Cardiac fibroblast (primary cell): ENCODE measurements at regions not wholly inside any gene's neighbourhood (a gene's known extent, or its start where the extent isn't known, plus 50 kb on each side); places are given as distances from the start of the nearest gene placed in this dataset.

Experiments used
- DNase-seq, 2 donors: peaks; one replicate each; pipeline versions ENCODE4 v3.0.0 to v3.0.0-alpha.2; 2010; ENCODE audit warnings: low read depth in 2 of 2
- H3K4me3 ChIP-seq, 2 donors: replicated peaks in 1 of 2; 1 replicate in 1 of 2; 2 replicates in 1 of 2; pipeline ENCODE4 v1.5.1; 2011; ENCODE audit warnings: low read depth in 2 of 2, low read length in 2 of 2, mild to moderate bottlenecking in 2 of 2, moderate library complexity in 1 of 2
- TF ChIP-seq, protein P1 (sequence below): IDR thresholded peaks from one replicate; pipeline ENCODE4 v1.5.1; 2011; ENCODE audit warnings: low read depth, mild to moderate bottlenecking, low read length, inconsistent platforms

DNA sequence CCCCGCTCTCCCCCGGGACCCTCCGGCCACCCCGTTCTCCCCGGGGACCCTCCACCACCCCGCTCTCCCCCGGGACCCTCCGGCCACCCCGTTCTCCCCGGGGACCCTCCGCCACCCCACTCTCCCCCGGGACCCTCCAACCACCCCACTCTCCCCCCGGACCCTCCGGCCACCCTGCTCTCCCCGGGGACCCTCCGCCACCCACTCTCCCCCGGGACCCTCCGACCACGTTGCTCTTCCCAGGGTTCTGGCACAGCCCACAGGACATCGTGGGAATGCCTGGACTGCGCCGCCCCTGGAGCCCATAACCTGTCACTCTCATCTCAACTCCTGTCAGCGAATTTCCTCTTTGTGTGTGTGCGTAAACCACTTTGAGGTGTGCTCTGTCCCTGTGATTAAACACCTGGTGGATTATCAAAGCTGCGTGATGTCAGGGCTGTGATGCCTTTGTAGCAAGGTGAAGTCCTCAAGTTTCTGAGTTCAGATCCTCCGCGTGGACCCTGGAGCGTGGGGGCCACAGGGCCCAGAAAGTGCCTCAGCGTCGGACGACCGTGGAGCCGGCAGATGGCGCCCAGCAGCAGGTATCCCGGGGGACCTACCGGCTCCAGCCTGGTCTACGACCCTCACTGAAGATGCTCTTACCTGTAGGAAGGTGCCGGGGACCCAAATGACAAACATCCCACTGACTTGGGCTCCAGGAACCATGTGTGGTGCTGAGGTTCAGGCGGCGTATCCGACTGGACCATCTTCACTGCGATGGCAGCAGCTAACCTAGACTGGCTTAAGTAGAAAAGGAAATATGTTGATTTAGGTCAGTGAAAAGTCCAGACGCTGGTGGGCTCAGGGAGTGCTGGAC lies 63.2 kb upstream of the GALNT9 start:
- no peak overlapping the region for H3K4me3 ChIP-seq
- no peak for DNase-seq
- TF ChIP-seq, protein P1, sequence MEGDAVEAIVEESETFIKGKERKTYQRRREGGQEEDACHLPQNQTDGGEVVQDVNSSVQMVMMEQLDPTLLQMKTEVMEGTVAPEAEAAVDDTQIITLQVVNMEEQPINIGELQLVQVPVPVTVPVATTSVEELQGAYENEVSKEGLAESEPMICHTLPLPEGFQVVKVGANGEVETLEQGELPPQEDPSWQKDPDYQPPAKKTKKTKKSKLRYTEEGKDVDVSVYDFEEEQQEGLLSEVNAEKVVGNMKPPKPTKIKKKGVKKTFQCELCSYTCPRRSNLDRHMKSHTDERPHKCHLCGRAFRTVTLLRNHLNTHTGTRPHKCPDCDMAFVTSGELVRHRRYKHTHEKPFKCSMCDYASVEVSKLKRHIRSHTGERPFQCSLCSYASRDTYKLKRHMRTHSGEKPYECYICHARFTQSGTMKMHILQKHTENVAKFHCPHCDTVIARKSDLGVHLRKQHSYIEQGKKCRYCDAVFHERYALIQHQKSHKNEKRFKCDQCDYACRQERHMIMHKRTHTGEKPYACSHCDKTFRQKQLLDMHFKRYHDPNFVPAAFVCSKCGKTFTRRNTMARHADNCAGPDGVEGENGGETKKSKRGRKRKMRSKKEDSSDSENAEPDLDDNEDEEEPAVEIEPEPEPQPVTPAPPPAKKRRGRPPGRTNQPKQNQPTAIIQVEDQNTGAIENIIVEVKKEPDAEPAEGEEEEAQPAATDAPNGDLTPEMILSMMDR = no peak

DNA sequence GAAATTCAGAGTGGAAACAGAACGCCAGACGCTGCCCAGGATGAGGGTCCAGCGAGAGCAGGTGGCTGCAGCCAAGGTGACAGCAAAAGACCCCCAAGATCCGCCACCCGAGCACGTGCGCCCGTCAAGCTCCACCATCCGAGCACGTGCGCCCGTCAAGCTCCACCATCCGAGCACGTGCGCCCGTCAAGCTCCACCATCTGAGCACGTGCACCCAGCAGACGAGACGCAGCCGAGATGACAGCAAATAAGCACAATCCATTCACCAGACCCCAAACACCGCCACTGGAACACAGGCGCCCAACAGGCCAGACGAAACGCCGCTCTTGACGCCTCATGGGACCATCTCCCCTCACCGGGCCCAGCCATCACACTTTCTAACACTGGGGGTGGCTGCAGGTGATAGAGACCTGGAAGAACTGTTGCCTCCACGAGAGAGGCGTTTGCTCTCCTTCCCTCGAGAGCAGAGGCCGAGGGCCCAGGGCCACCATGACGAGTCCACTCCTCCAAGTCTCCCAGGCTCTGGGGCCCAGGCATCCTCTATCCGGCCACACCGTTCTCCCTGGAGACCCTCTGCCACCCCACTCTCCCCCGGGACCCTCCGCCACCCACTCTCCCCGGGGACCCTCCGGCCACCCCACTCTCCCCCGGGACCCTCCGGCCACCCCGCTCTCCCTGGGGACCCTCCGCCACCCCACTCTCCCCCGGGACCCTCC lies 62.1 kb upstream of the GALNT9 start:
- no peak for DNase-seq
- TF ChIP-seq, protein P1 = no peak
- no peak overlapping the region for H3K4me3 ChIP-seq

DNA sequence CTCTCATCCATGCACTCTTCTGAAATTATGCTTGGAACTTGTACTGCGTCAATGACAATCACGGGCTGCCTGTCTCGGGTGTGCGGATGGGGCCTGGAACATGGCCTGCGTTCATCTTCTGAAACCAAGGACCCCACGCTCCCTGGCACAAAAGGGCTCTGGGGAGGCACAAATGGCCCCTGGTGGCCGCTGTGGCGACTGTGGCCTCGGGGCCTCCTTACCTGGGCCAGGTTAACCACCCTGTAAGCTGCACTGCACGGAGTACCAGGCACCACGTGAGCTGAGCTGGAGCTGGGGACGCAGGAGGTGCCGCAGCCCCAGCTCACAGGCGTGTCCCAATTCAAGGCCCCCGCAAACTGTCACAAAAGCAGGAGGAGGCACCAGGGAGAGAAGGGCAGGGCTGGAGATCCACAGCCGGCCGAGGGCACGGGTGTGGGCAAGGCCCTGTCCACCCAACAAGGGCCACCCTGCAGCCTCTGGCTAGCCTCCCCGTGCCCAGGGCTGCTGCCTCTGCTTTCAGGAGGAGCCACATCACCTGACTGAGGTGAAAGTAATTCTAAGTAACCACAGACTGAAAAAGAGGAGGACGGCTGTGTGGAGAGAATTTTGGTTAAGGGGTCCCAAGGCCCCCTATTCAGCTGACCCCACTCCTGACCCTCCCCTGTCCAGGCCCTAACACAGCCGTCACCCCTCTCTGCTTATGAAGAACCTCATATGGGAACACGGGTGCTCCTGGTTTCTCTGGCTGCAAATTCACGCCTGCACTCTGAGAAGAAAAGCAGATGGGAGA lies 61.1 kb upstream of the GALNT9 start:
- DNase-seq = no peak
- H3K4me3 ChIP-seq = no peak overlapping the region
- TF ChIP-seq, protein P1 = no peak

DNA sequence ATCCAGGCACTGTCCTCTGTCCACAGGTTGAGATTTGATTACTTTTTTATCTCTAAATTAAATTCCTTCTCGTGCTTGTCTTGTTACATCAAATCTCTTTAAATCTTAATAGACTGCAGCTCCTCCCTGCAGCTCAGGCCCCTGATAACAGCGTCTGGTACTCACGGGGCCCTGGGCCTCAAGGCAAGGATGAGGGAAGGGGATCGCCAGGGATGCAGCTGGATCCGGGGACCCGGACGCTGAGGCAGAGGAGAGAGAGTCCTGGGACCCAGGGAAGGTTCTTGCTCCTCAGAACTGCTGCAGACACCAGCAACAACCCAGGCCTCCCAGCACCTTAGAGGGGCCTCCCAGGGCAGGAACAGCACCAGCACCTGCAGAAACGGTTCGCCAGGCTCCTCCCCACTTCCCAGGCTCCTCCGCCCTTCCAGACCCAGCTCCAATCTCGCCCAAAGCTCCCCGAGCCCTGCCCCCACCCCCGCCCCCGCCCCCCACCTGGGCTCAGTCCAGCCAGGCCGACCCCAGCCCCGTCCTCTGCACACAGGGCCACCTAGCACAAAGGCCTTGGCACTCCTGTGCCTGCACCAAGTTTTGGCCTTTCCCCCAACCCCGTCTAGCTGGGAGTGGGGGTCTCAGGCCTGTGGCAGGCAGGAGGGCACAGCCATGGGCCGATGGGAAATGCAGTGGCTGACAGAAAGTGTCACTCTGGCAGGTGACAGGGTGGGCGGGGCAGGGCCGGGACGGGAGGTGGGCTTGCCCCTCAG lies 60.3 kb upstream of the GALNT9 start:
- H3K4me3 ChIP-seq = no peak overlapping the region
- DNase-seq = no peak
- TF ChIP-seq, protein P1 = no peak

DNA sequence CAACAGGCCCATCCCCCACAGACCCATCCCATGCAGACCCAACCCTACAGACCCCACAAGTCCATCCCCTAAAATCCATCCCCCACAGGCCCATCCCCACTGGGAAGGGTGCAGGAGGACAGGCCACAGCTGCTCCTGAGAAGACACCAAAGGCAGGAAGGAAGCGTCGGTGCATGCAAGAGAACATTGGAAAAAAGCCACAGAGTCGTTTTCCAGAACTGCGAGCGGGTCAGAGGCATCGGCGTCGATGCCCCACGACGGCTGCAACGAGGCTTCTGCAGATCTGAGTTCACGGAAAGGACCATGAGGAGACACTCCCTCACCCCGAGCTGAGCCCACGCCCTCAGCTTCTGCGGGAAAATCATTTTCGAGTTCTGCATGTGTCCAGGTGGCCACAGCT lies 59.6 kb upstream of the GALNT9 start:
- no peak for DNase-seq
- H3K4me3 ChIP-seq = no peak overlapping the region
- TF ChIP-seq, protein P1 = no peak

DNA sequence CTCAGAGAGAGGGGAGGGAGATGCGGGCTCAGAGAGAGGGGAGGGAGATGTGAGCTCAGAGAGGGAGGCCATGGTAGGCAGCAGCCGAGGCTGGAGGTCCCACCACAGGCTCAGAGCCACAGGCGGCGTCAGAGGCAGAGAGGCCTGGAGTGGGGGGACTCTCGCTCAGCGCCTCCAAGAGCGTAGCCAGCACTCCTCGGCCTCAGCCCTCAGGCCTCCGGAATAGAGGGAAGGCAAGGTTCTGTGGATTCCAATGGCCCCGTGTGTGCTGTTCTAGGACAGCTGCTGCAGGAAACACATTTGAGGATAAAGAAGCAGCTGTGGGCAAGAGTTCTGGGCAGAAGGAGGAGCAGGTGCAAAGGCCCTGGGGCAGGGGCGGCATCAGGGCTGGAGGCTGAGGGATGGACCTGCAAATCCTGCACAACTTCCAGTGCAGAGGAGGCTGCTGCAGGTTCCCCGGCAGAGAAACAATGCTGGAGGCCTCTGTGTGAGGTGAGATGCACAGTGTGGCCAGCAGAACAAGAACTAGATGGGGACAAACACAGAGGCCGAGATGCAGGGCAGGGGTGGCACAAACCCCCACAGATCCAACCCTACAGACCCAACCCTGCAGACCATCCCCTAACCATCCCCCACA lies 59.1 kb upstream of the GALNT9 start:
- TF ChIP-seq, protein P1 = no peak
- H3K4me3 ChIP-seq = no peak overlapping the region

More for the DNA sequence above, 59.1 kb upstream of the GALNT9 start:
- DNase-seq = no peak
